Peyer's patch (tissue), 4 donors: ENCODE measurements at regions not wholly inside any gene's neighbourhood (a gene's known extent, or its start where the extent isn't known, plus 50 kb on each side); places are given as distances from the start of the nearest gene placed in this dataset.

Experiments
- POLR2A ChIP-seq, 2 donors: fragments of 450-650 bp; IDR thresholded peaks; one replicate each; pipeline ENCODE4 v1.5.1; 2017; ENCODE audit warnings: antibody characterized with exemption in 2 of 2, mild to moderate bottlenecking in 2 of 2, moderate library complexity in 2 of 2
- TF ChIP-seq, protein P1 (sequence below), 6 experiments: fragments of 450-650 bp in 4 of 6; fragments of 200-600 bp in 2 of 6; sonication (generic) in 1 of 6; IDR thresholded peaks; one replicate each; pipeline ENCODE4 v1.5.1; 2017 to 2019; ENCODE audit warnings: antibody characterized with exemption in 6 of 6, mild to moderate bottlenecking in 3 of 6, moderate library complexity in 1 of 6

DNA sequence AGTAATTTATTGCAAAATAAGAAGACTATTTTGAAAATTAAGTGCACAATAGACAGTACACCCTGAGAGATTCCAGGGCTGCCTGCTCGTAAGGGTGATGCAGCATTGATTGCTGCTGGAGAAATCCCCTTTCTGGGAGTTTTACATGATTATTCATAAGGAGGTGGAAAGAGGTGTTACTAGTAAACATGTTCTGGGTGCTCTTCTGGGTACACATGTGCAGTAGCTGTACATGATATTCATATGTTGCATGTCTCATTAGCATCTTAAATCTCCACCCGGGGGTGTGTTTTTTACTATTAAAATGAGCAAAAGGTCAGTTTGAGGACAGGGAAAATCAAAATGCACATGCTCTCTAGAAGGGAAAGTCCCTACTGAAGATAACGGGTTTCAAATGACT, 264.8 kb downstream of the CDK5RAP2 start:
- TF ChIP-seq, protein P1, sequence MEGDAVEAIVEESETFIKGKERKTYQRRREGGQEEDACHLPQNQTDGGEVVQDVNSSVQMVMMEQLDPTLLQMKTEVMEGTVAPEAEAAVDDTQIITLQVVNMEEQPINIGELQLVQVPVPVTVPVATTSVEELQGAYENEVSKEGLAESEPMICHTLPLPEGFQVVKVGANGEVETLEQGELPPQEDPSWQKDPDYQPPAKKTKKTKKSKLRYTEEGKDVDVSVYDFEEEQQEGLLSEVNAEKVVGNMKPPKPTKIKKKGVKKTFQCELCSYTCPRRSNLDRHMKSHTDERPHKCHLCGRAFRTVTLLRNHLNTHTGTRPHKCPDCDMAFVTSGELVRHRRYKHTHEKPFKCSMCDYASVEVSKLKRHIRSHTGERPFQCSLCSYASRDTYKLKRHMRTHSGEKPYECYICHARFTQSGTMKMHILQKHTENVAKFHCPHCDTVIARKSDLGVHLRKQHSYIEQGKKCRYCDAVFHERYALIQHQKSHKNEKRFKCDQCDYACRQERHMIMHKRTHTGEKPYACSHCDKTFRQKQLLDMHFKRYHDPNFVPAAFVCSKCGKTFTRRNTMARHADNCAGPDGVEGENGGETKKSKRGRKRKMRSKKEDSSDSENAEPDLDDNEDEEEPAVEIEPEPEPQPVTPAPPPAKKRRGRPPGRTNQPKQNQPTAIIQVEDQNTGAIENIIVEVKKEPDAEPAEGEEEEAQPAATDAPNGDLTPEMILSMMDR (IDR thresholded peaks at IDR 0.05): no peak
- TF ChIP-seq POLR2A (IDR thresholded peaks at IDR 0.05): no peak
